ENCODE measurements at regions not wholly inside any gene's neighbourhood (a gene's known extent, or its start where the extent isn't known, plus 50 kb on each side); places are given as distances from the start of the nearest gene placed in this dataset.
"Not testable (repeated sequence)": the region's sequence is repeated elsewhere in the genome, so short reads cannot be mapped to it uniquely, and the experiment has no call there.

GRCh38 chr2:64934530-64934929 is 54.7 kb upstream of the SLC1A4 start:
- H3K27me3 Mint-ChIP-seq: peaks cover 15% of the 10 kb centered on the region
- peaks cover 7% of the 10 kb centered on the region for H3K9me3 Mint-ChIP-seq (ENCODE audit: low read depth)
- H3K4me1 Mint-ChIP-seq (ENCODE audit: low read depth): no peaks in the 10 kb centered on the region
- no peaks in the 10 kb centered on the region for H3K36me3 Mint-ChIP-seq (ENCODE audit: insufficient read depth)
- H3K4me3 Mint-ChIP-seq (ENCODE audit: low read depth): no peak overlapping the region
- DNase-seq (ENCODE audit: low spot score, unreplicated experiment): no peak
- TF ChIP-seq, protein P1, sequence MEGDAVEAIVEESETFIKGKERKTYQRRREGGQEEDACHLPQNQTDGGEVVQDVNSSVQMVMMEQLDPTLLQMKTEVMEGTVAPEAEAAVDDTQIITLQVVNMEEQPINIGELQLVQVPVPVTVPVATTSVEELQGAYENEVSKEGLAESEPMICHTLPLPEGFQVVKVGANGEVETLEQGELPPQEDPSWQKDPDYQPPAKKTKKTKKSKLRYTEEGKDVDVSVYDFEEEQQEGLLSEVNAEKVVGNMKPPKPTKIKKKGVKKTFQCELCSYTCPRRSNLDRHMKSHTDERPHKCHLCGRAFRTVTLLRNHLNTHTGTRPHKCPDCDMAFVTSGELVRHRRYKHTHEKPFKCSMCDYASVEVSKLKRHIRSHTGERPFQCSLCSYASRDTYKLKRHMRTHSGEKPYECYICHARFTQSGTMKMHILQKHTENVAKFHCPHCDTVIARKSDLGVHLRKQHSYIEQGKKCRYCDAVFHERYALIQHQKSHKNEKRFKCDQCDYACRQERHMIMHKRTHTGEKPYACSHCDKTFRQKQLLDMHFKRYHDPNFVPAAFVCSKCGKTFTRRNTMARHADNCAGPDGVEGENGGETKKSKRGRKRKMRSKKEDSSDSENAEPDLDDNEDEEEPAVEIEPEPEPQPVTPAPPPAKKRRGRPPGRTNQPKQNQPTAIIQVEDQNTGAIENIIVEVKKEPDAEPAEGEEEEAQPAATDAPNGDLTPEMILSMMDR (IDR thresholded peaks at IDR 0.05; ENCODE audit: unreplicated experiment): no peak
- no peak overlapping the region for H3K27ac Mint-ChIP-seq

DNA sequence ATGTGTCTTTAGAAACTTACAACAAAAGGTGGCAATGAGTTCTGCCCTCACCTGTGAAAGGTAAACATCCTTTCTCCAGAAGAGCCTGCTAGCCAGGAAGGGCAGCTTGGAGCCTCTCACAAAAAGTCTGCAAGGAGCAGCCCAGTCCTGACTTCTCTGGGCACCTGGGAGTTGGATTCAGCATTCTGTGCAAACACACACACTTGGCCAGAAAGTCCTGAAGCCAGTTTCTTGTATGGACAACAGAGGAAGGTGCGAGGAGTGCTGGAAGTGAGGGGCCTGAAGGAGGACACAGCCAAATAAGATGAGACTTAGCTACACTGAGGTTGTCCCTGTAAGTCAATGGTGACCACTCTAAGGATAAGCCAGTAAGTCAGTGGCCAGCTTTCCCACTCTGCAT is 52.4 kb upstream of the SLC1A4 start:
- H3K27me3 Mint-ChIP-seq: peaks cover 11% of the 10 kb centered on the region
- H3K4me1 Mint-ChIP-seq (ENCODE audit: low read depth): no peaks in the 10 kb centered on the region
- H3K9me3 Mint-ChIP-seq (ENCODE audit: low read depth): peaks cover 7% of the 10 kb centered on the region
- H3K4me3 Mint-ChIP-seq (ENCODE audit: low read depth): no peak overlapping the region
- H3K27ac Mint-ChIP-seq: no peak overlapping the region
- H3K36me3 Mint-ChIP-seq (ENCODE audit: insufficient read depth): no peaks in the 10 kb centered on the region
- TF ChIP-seq, protein P1 (IDR thresholded peaks at IDR 0.05; ENCODE audit: unreplicated experiment): no peak
- DNase-seq (ENCODE audit: low spot score, unreplicated experiment): no peak

GRCh38 chr2:64937314-64937686 is 51.9 kb upstream of the SLC1A4 start:
- H3K36me3 Mint-ChIP-seq (ENCODE audit: insufficient read depth); DNase-seq (ENCODE audit: low spot score, unreplicated experiment); H3K9me3 Mint-ChIP-seq (ENCODE audit: low read depth); H3K4me1 Mint-ChIP-seq (ENCODE audit: low read depth); H3K4me3 Mint-ChIP-seq (ENCODE audit: low read depth); H3K27ac Mint-ChIP-seq: not testable (repeated sequence)
- H3K27me3 Mint-ChIP-seq: peaks cover 12% of the 10 kb centered on the region

DNA sequence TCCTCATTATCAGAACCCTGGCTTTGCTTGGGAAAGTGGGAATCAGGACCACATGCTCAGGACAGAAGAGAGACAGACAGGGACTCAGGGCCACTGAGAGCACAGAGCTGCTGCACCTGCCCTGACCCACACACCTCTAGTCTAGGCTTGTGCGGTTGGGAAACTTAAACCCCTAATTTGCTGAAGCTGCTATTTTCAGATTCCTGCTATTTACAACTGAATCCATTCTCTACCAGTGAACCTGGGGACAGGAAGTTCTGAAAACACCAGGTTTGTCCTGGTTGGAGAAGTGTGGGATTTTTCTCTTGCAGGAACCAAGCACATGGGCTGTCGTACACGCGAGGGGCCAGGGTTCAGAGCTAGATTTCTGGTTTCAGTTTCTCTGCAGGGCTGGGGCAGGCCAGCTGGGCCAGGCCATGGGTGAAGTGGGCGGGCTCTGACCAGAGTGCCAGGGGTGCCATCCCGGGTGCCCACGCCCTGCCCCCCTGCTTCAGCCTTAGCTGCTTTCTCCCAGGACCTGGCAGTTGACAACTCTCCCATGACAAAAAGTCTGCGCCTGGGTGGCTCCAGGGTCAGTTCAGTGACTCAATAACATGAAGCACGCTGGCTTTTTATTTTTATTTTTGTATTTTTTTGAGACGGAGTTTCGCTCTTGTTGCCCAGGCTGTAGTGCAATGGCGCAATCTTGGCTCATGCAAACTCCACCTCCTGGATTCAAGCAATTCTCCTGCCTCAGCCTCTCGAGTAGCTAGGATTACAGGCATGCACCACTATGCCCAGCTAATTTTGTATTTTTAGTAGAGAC is 51.3 kb upstream of the SLC1A4 start:
- no peak for DNase-seq (ENCODE audit: low spot score, unreplicated experiment)
- no peak overlapping the region for H3K4me3 Mint-ChIP-seq (ENCODE audit: low read depth)
- H3K36me3 Mint-ChIP-seq (ENCODE audit: insufficient read depth): no peaks in the 10 kb centered on the region
- H3K4me1 Mint-ChIP-seq (ENCODE audit: low read depth): no peaks in the 10 kb centered on the region
- no peak overlapping the region for H3K27ac Mint-ChIP-seq
- H3K9me3 Mint-ChIP-seq (ENCODE audit: low read depth): peaks cover 7% of the 10 kb centered on the region
- peaks cover 15% of the 10 kb centered on the region for H3K27me3 Mint-ChIP-seq
- TF ChIP-seq, protein P1 (IDR thresholded peaks at IDR 0.05; ENCODE audit: unreplicated experiment): no peak

GRCh38 chr2:64938607-64939285 is 50.5 kb upstream of the SLC1A4 start:
- peaks cover 15% of the 10 kb centered on the region for H3K27me3 Mint-ChIP-seq
- TF ChIP-seq, protein P1 (IDR thresholded peaks at IDR 0.05; ENCODE audit: unreplicated experiment): no peak
- DNase-seq (ENCODE audit: low spot score, unreplicated experiment): no peak
- H3K4me3 Mint-ChIP-seq (ENCODE audit: low read depth): no peak overlapping the region
- no peaks in the 10 kb centered on the region for H3K4me1 Mint-ChIP-seq (ENCODE audit: low read depth)
- H3K36me3 Mint-ChIP-seq (ENCODE audit: insufficient read depth): no peaks in the 10 kb centered on the region
- H3K9me3 Mint-ChIP-seq (ENCODE audit: low read depth): peaks cover 7% of the 10 kb centered on the region
- H3K27ac Mint-ChIP-seq: no peak overlapping the region
